SK-N-DZ (cell line): ENCODE measurements at regions not wholly inside any gene's neighbourhood (a gene's known extent, or its start where the extent isn't known, plus 50 kb on each side); places are given as distances from the start of the nearest gene placed in this dataset.
"Not testable (repeated sequence)": the region's sequence is repeated elsewhere in the genome, so short reads cannot be mapped to it uniquely, and the experiment has no call there.

Experiments
- DNase-seq: peaks from one replicate; pipeline ENCODE4 v3.0.0-alpha.2; 2015; ENCODE audit warnings: low spot score

- no peak for DNase-seq
Observed at GRCh38 chr18:32884543-32884942, 111.7 kb upstream of the KLHL14 start.

- DNase-seq = no peak
Observed at GRCh38 chr18:32881009-32881408, 108.2 kb upstream of the KLHL14 start.

GRCh38 chr18:32879497-32879896, 106.7 kb upstream of the KLHL14 start:
- DNase-seq = no peak

GRCh38 chr18:32878436-32878835, 105.6 kb upstream of the KLHL14 start:
- no peak for DNase-seq

- peak; percentile 49 for DNase-seq
Observed at GRCh38 chr18:32877371-32877770, 104.5 kb upstream of the KLHL14 start.

- no peak for DNase-seq
Observed at GRCh38 chr18:32875625-32876024, 102.8 kb upstream of the KLHL14 start.

- no peak for DNase-seq
Observed at GRCh38 chr18:32871786-32872185, 99.0 kb upstream of the KLHL14 start.

GRCh38 chr18:32870611-32871010, 97.8 kb upstream of the KLHL14 start:
- no peak for DNase-seq

- no peak for DNase-seq
Observed at GRCh38 chr18:32868406-32868805, 95.6 kb upstream of the KLHL14 start.

- no peak for DNase-seq
Observed at GRCh38 chr18:32867936-32868335, 95.1 kb upstream of the KLHL14 start.

- no peak for DNase-seq
Observed at GRCh38 chr18:32867330-32867729, 94.5 kb upstream of the KLHL14 start.

GRCh38 chr18:32862031-32862430, 89.2 kb upstream of the KLHL14 start:
- DNase-seq = not testable (repeated sequence)

- no peak for DNase-seq
Observed at GRCh38 chr18:32851936-32852335, 79.1 kb upstream of the KLHL14 start.

- no peak for DNase-seq
Observed at GRCh38 chr18:32848826-32849225, 76.0 kb upstream of the KLHL14 start.

- DNase-seq = peak; percentile 16
Observed at GRCh38 chr18:32847691-32848090, 74.9 kb upstream of the KLHL14 start.

GRCh38 chr18:32846896-32847295, 74.1 kb upstream of the KLHL14 start:
- DNase-seq = no peak

- DNase-seq = no peak
Observed at GRCh38 chr18:32840962-32841361, 68.1 kb upstream of the KLHL14 start.

- DNase-seq = no peak
Observed at GRCh38 chr18:32835951-32836350, 63.1 kb upstream of the KLHL14 start.

GRCh38 chr18:32831781-32832180, 59.0 kb upstream of the KLHL14 start:
- DNase-seq = no peak

- no peak for DNase-seq
Observed at GRCh38 chr18:32823226-32823625, 50.4 kb upstream of the KLHL14 start.
